Motor neuron (in vitro differentiated cells): ENCODE measurements at regions not wholly inside any gene's neighbourhood (a gene's known extent, or its start where the extent isn't known, plus 50 kb on each side); places are given as distances from the start of the nearest gene placed in this dataset.

Experiments used
- ATAC-seq, 8 experiments: fragments of 200-7000 bp; cut with Tn5 transposase; replicated peaks in 6 of 8; 2 replicates each; pipeline ENCODE4 v1.8.0; 2021; ENCODE audit warnings: mild to moderate bottlenecking in 8 of 8, moderate library complexity in 8 of 8
- H3K27ac ChIP-seq, 2 donors: fragments of 250-450 bp; sonication (Bioruptor Pico); 2 replicates each; pipeline ENCODE4 v1.9.0; 2021; ENCODE audit warnings: antibody characterized with exemption in 2 of 2, mild to moderate bottlenecking in 2 of 2, moderate library complexity in 1 of 2
- H3K4me1 ChIP-seq, 2 donors: fragments of 250-450 bp; sonication (Bioruptor Pico); replicated peaks in 1 of 2; 2 replicates each; pipeline ENCODE4 v1.6.1; 2021; ENCODE audit warnings: antibody characterized with exemption in 2 of 2, mild to moderate bottlenecking in 2 of 2, moderate library complexity in 1 of 2
- H3K4me3 ChIP-seq, 5 donors: fragments of 250-450 bp; sonication (Bioruptor Pico); 2 replicates each; pipeline ENCODE4 v1.9.0; 2021; ENCODE audit warnings: antibody characterized with exemption in 5 of 5, mild to moderate bottlenecking in 5 of 5, moderate library complexity in 4 of 5
- WGBS, 10 experiments: fragments of 450-650 bp; shearing (Covaris generic); methylation state at CpG; one replicate each; pipeline ENCODE4 v1.0.0; 2022; 5-methylcytosine and 5-hydroxymethylcytosine counted together
- in situ Hi-C, 9 experiments: fragments of 400-800 bp; cut with MboI; loops; one replicate each; pipeline ENCODE4 v1.15.0; 2021; ENCODE audit warnings: low sequenced_read_pairs in 9 of 9, low pct_unique_long_range_greater_than_20kb in 2 of 9; ENCODE audit not compliant: unreplicated experiment in 9 of 9

- in situ Hi-C loops = no loop called here
- Histone ChIP-seq H3K4me3 (no peak overlapping the region), H3K4me1 (no peaks in the 10 kb centered on the region), H3K27ac (no peak overlapping the region)
- no peak for ATAC-seq
- 7 to 93% (median 75%) methylated on average over 1 to 8 of the region's 8 CpGs; no CpG with 5 or more reads in 2 of the 10 experiments for WGBS, 10 experiments
Measured at GRCh38 chr1:83581747-83582146, 417.2 kb downstream of the TTLL7 start.

DNA sequence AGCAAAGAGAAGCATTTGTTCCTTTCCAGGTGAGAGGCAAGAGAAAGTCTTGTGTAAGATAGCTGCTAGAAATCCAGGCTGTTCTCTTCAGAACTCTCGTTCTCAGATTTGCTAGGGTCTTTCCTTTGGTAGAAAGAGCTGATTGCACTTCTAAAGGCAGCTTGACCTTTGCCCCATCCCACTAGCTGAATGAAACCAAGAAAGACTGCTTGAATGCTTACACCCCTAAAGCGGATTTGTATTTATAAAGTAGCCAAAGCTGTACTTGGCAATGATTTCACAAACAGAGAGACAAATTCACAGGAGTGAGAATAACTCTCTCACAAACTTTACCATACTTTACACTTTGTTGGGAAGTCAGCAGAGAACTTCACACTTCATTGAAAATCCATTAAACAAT, 424.1 kb downstream of the TTLL7 start:
- in situ Hi-C loops = no loop called here
- WGBS, 10 experiments = 0 to 58% (median 15%) methylated on average over 1 to 2 of the region's 2 CpGs; no CpG with 5 or more reads in 2 of the 10 experiments
- no peak for ATAC-seq

GRCh38 chr1:83573776-83574175, 425.2 kb downstream of the TTLL7 start:
- Histone ChIP-seq H3K4me1 (peaks cover 0 to 9% of the 10 kb centered on the region in 2 donors), H3K4me3 (no peak overlapping the region), H3K27ac (no peak overlapping the region)
- no peak for ATAC-seq
- in situ Hi-C loops = no loop called here
- 50 to 100% (median 89%) methylated on average over 1 to 2 of the region's 2 CpGs; no CpG with 5 or more reads in 1 of the 10 experiments for WGBS, 10 experiments

More for the DNA sequence above, 424.1 kb downstream of the TTLL7 start:
- Histone ChIP-seq H3K4me3 (no peak overlapping the region), H3K4me1 (peaks cover 0 to 9% of the 10 kb centered on the region in 2 donors), H3K27ac (no peak overlapping the region)

DNA sequence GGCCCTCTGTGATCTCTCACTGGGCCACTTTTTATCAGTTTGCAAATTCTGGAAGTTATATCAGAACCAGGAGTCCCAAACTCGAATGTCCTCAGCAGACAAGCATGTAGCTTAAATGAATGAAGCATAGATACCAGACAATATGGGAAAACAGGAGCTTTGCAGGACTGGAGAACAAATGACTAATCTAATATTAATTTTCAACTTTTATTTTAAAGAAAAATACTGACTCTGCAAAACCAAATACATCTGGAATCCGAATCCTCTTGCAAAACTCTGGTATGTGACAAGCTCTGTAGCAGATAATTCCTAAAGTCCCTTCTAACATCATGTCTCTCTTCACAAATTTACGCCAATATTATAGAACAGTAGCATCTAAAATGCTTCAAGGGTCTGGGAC, 427.4 kb downstream of the TTLL7 start:
- no peak overlapping the region for H3K4me3 ChIP-seq
- WGBS, 10 experiments = 0 to 100% (median 83%) methylated on average over 1 to 3 of the region's 3 CpGs; no CpG with 5 or more reads in 1 of the 10 experiments
- ATAC-seq = no peak
- in situ Hi-C loops = no loop called here
- H3K4me1 ChIP-seq = peaks cover 0 to 9% of the 10 kb centered on the region in 2 donors
- H3K27ac ChIP-seq = no peak overlapping the region

DNA sequence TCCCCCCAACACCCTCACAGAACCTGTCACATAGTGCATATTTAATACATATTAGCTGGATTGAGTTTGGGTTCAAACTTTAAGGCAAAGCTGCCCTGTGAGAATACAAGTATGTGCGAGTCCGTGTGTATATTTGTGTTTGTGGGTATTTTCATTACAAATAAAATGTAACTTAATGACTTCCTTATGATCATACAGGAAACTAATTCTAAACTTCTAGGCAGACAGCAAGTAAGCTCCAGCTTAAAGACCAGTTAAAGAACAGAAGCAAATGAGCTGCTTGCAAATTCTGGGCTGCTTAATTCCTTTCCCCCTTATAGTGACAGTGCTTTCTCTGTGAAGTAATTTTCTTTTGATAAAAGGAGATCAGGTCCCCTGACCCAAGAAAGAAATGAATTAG, 437.6 kb downstream of the TTLL7 start:
- 43 to 100% (median 93%) methylated on average over 1 to 2 of the region's 2 CpGs; no CpG with 5 or more reads in 1 of the 10 experiments for WGBS, 10 experiments
- H3K4me1 ChIP-seq = peaks cover 11 to 24% of the 10 kb centered on the region in 2 donors
- ATAC-seq = no peak
- H3K27ac ChIP-seq = no peak overlapping the region
- no peak overlapping the region for H3K4me3 ChIP-seq
- in situ Hi-C loops = no loop called here

DNA sequence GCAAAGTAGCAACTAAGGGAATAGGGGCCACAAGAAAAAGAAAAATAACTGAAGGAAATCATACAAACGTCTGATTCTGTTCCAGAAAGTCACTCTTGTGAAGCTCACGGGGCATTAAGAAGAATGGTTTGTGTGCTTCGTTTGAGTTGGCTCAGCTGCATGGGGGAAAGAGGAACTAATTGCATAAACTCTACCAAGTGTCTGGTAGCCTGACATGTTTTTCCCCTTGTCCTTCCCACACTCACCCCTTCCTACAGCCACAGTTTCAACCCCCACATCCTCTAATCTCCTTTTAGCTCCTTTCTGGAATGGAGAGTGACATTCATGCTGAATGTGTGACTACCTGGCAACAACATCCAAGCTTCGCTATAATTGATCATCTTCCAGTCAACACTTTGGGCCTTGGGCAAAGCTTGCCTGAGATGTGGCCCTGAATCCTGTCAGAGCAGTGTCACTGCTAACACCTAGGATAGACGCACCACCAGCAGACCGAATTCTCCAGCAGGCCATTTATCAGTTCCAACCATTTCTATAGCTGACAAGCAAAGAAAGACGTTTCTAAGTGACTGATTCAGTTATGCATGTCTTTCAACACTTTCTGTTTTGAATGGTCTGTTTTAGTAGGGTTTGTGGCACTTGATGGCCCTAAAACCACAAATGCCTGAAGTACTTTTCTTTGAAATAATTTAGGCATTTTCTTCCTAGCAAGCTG, 439.6 kb downstream of the TTLL7 start:
- H3K27ac ChIP-seq = peak overlapping the region in 1 of 2 donors; percentile 4
- peaks cover 11 to 27% of the 10 kb centered on the region in 2 donors for H3K4me1 ChIP-seq
- WGBS, 10 experiments = 14 to 59% (median 44%) methylated on average over 1 to 7 of the region's 7 CpGs; no CpG with 5 or more reads in 1 of the 10 experiments
- no peak overlapping the region for H3K4me3 ChIP-seq
- peak in 5 of 8 experiments; percentile 68 to 95 (median 93) for ATAC-seq
- in situ Hi-C loops = no loop called here

- Histone ChIP-seq H3K4me1 (peaks cover 11 to 21% of the 10 kb centered on the region in 2 donors), H3K4me3 (no peak overlapping the region), H3K27ac (no peak overlapping the region)
- ATAC-seq = no peak
- WGBS, 10 experiments = 33 to 98% (median 78%) methylated on average over 4 to 8 of the region's 8 CpGs
- in situ Hi-C loops = no loop called here
Measured at GRCh38 chr1:83555871-83556270, 443.1 kb downstream of the TTLL7 start.

DNA sequence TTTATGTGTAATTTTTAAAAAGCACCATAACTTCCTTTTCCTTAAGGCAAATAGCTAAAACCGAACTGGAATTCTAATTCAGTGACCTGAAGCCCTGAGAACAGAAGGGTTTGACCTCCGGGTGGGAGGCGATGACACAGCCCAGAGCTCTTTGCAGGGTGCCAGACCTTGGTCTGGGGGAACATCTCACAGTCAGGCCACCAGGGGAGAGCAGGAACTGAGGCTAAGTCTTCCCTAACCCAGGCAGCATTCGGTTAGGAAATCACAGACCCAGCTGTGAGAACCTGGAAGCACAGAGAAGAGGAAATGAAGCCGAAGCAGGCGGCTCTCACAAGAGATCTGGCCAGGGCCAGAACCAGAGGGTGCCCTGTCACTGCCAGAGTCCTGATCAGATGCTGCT, 444.8 kb downstream of the TTLL7 start:
- peaks cover 3 to 11% of the 10 kb centered on the region in 2 donors for H3K4me1 ChIP-seq
- in situ Hi-C loops = no loop called here
- no peak overlapping the region for H3K4me3 ChIP-seq
- ATAC-seq = peak in 2 of 8 experiments; percentile 15 to 44
- WGBS, 10 experiments = 0 to 61% (median 35%) methylated on average over 1 to 6 of the region's 6 CpGs; no CpG with 5 or more reads in 2 of the 10 experiments
- no peak overlapping the region for H3K27ac ChIP-seq

DNA sequence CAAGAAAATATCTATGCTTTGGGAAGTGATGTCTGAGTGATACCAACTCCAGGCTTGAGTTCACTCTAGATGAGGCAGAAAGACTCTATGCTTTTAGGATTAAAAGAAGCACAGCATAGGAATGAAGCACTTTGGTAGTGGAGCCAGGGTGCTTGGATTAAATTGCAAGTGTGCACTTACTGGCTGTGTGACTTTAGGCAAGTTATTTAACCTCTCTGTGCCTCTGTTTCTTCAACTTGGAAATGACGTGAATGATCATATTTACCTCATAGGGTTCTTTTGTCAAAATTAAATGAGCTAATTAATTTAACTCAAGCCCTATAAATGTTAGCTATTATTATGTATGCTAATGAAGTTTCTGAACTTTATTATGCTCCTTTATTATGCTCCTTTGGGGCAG, 446.1 kb downstream of the TTLL7 start:
- 83 to 100% (median 92%) methylated on average over 1 of the region's 1 CpG; no CpG with 5 or more reads in 2 of the 10 experiments for WGBS, 10 experiments

DNA sequence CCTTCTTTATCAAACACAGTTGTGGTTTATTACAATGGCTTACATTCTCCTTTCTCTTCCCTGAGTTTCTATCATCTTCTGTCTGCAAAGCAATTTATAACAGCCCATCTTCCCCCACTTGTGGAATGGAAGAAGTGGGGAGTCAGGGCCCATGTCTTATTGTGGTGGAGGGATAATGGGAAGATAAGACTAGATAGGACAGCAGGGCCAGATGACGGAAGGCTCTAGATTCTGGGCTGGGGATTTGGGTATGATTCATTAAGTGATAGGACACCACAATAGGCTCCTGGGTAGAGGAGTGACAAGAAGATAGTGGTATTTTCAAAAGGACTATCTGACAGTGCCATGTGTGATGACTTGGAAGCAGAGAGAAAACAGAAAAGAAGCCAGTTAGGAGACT, 450.6 kb downstream of the TTLL7 start:
- H3K27ac ChIP-seq = no peak overlapping the region
- in situ Hi-C loops = no loop called here
- no peak overlapping the region for H3K4me3 ChIP-seq
- no peaks in the 10 kb centered on the region for H3K4me1 ChIP-seq
- 78 to 88% methylated on average over 1 of the region's 1 CpG; no CpG with 5 or more reads in 8 of the 10 experiments for WGBS, 10 experiments
- no peak for ATAC-seq

More for the DNA sequence above, 446.1 kb downstream of the TTLL7 start:
- H3K4me1 ChIP-seq = peaks cover 0 to 5% of the 10 kb centered on the region in 2 donors
- no peak overlapping the region for H3K4me3 ChIP-seq
- no peak for ATAC-seq
- H3K27ac ChIP-seq = no peak overlapping the region
- in situ Hi-C loops = no loop called here

GRCh38 chr1:83547901-83548300, 451.0 kb downstream of the TTLL7 start:
- no peak overlapping the region for H3K27ac ChIP-seq
- in situ Hi-C loops = no loop called here
- ATAC-seq = no peak
- H3K4me1 ChIP-seq = no peaks in the 10 kb centered on the region
- WGBS, 10 experiments = 58 to 100% (median 89%) methylated on average over 1 to 6 of the region's 6 CpGs
- H3K4me3 ChIP-seq = no peak overlapping the region

- no peak overlapping the region for H3K27ac ChIP-seq
- 0 to 100% (median 87%) methylated on average over 1 of the region's 1 CpG; no CpG with 5 or more reads in 4 of the 10 experiments for WGBS, 10 experiments
- H3K4me1 ChIP-seq = no peaks in the 10 kb centered on the region
- H3K4me3 ChIP-seq = no peak overlapping the region
- no peak for ATAC-seq
- in situ Hi-C loops = no loop called here
Measured at GRCh38 chr1:83546874-83547273, 452.1 kb downstream of the TTLL7 start.

- Histone ChIP-seq H3K4me1 (no peaks in the 10 kb centered on the region), H3K4me3 (no peak overlapping the region), H3K27ac (no peak overlapping the region)
- 67 to 100% (median 93%) methylated on average over 1 to 5 of the region's 5 CpGs for WGBS, 10 experiments
- in situ Hi-C loops = no loop called here
- ATAC-seq = no peak
Measured at GRCh38 chr1:83545066-83545862, 453.7 kb downstream of the TTLL7 start.
